G401.6 (cell line): ENCODE measurements at regions not wholly inside any gene's neighbourhood (a gene's known extent, or its start where the extent isn't known, plus 50 kb on each side); places are given as distances from the start of the nearest gene placed in this dataset.

Experiments used
- FAIRE-seq: peaks from 2 replicates; lab custom pipeline; 2012; peaks lifted over from hg19 to GRCh38; lab: Jason Lieb, UNC

GRCh38 chr5:58255386-58255785 is 204.5 kb downstream of the PLK2 start:
- no peak for FAIRE-seq

- FAIRE-seq: no peak
Observed at GRCh38 chr5:58248221-58248620, 211.7 kb downstream of the PLK2 start.

GRCh38 chr5:58246461-58246944 is 213.4 kb downstream of the PLK2 start:
- no peak for FAIRE-seq

- no peak for FAIRE-seq
Observed at GRCh38 chr5:58245476-58245840, 214.4 kb downstream of the PLK2 start.

GRCh38 chr5:58244819-58245475 is 214.9 kb downstream of the PLK2 start:
- no peak for FAIRE-seq

GRCh38 chr5:58241389-58241788 is 218.5 kb downstream of the PLK2 start:
- no peak for FAIRE-seq

- no peak for FAIRE-seq
Observed at GRCh38 chr5:58240322-58240721, 219.6 kb downstream of the PLK2 start.

- FAIRE-seq: no peak
Observed at GRCh38 chr5:58239731-58240130, 220.2 kb downstream of the PLK2 start.

GRCh38 chr5:58239045-58239444 is 220.8 kb downstream of the PLK2 start:
- FAIRE-seq: no peak

GRCh38 chr5:58236498-58236897 is 223.4 kb downstream of the PLK2 start:
- no peak for FAIRE-seq

- no peak for FAIRE-seq
Observed at GRCh38 chr5:58235299-58235698, 224.6 kb downstream of the PLK2 start.

- FAIRE-seq: no peak
Observed at GRCh38 chr5:58232130-58232529, 227.8 kb downstream of the PLK2 start.

GRCh38 chr5:58231041-58231440 is 228.8 kb downstream of the PLK2 start:
- no peak for FAIRE-seq

GRCh38 chr5:58228896-58229295 is 231.0 kb downstream of the PLK2 start:
- no peak for FAIRE-seq

- no peak for FAIRE-seq
Observed at GRCh38 chr5:58227858-58228257, 232.0 kb downstream of the PLK2 start.

GRCh38 chr5:58224661-58225060 is 235.2 kb downstream of the PLK2 start:
- FAIRE-seq: no peak

- no peak for FAIRE-seq
Observed at GRCh38 chr5:58224221-58224620, 235.7 kb downstream of the PLK2 start.

GRCh38 chr5:58215364-58215763 is 244.5 kb downstream of the PLK2 start:
- no peak for FAIRE-seq

- no peak for FAIRE-seq
Observed at GRCh38 chr5:58211441-58211840, 248.4 kb downstream of the PLK2 start.

- no peak for FAIRE-seq
Observed at GRCh38 chr5:58208674-58209073, 251.2 kb downstream of the PLK2 start.

GRCh38 chr5:58207076-58207475 is 252.8 kb downstream of the PLK2 start:
- no peak for FAIRE-seq

- no peak for FAIRE-seq
Observed at GRCh38 chr5:58204966-58205365, 254.9 kb downstream of the PLK2 start.

- FAIRE-seq: no peak
Observed at GRCh38 chr5:58202941-58203444, 256.9 kb downstream of the PLK2 start.

- FAIRE-seq: no peak
Observed at GRCh38 chr5:58201922-58202648, 257.8 kb downstream of the PLK2 start.
